ENCODE measurements at regions not wholly inside any gene's neighbourhood (a gene's known extent, or its start where the extent isn't known, plus 50 kb on each side); places are given as distances from the start of the nearest gene placed in this dataset.

DNA sequence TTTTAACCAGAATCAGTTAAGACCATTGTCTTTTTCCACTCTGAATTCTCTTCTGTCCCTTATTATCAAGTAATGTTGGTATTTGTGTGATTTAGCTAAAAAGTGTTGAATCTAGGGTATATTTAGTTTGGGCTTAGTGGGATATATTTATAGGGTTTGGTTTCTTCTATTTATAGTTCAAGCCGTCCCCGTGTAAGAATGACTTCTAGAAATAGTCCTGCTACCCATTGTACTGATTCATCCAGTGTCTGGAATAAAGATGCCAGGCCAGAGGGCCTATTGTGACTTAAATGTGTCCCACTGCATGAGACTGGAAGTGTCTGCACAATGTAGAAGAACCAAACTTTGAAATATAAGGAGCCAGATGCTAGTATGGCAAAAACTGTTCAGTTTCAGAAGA, 364.8 kb downstream of the TNS1 start:
- Histone ChIP-seq H4K20me1 (ENCODE audit: control insufficient read depth, extremely low read depth, insufficient read depth, low read length) (no peaks in the 10 kb centered on the region), H3K4me1 (ENCODE audit: control insufficient read depth, extremely low read depth, insufficient read depth, low read length) (no peaks in the 10 kb centered on the region), H3K4me3 (ENCODE audit: control insufficient read depth in 2 of 3, extremely low read depth in 1 of 3, insufficient read depth in 2 of 3, low read depth in 1 of 3, low read length in 3 of 3) (no peak overlapping the region), H3K79me2 (ENCODE audit: control insufficient read depth, insufficient read depth, low read length) (no peaks in the 10 kb centered on the region), H3K27me3 (ENCODE audit: control insufficient read depth, extremely low read depth, insufficient read depth, low read length) (peaks cover 9% of the 10 kb centered on the region), H3K36me3 (ENCODE audit: control insufficient read depth in 2 of 2, extremely low read depth in 1 of 2, insufficient read depth in 2 of 2, low read length in 2 of 2) (no peaks in the 10 kb centered on the region), H3K9me3 (ENCODE audit: control insufficient read depth, low read depth, low read length) (no peaks in the 10 kb centered on the region), H3K4me2 (ENCODE audit: control insufficient read depth, extremely low read depth, insufficient read depth, low read depth, low read length) (no peak overlapping the region), H3K9me1 (ENCODE audit: control insufficient read depth, extremely low read depth, insufficient read depth, low read length) (no peaks in the 10 kb centered on the region), H2AFZ (ENCODE audit: control insufficient read depth, low read length) (no peak overlapping the region), H3K9ac (ENCODE audit: control insufficient read depth, extremely low read depth, insufficient read depth, low read length) (no peak overlapping the region), H3K27ac (ENCODE audit: control insufficient read depth, insufficient read depth, low read length) (no peak overlapping the region)
- FAIRE-seq (no peak), DNase-seq (ENCODE audit: low read depth, low spot score) (no peak)
- no peak for TF ChIP-seq EZH2 (IDR thresholded peaks at IDR 0.05; ENCODE audit: low read length)
- TF ChIP-seq, protein P1, sequence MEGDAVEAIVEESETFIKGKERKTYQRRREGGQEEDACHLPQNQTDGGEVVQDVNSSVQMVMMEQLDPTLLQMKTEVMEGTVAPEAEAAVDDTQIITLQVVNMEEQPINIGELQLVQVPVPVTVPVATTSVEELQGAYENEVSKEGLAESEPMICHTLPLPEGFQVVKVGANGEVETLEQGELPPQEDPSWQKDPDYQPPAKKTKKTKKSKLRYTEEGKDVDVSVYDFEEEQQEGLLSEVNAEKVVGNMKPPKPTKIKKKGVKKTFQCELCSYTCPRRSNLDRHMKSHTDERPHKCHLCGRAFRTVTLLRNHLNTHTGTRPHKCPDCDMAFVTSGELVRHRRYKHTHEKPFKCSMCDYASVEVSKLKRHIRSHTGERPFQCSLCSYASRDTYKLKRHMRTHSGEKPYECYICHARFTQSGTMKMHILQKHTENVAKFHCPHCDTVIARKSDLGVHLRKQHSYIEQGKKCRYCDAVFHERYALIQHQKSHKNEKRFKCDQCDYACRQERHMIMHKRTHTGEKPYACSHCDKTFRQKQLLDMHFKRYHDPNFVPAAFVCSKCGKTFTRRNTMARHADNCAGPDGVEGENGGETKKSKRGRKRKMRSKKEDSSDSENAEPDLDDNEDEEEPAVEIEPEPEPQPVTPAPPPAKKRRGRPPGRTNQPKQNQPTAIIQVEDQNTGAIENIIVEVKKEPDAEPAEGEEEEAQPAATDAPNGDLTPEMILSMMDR (optimal IDR thresholded peaks at IDR 0.05 in 1 of 3, IDR thresholded peaks at IDR 0.05 in 1 of 3, conservative IDR thresholded peaks at IDR 0.05 in 1 of 3; ENCODE audit: extremely low read depth in 1 of 3, insufficient read depth in 2 of 3, low read length in 3 of 3), result no peak
- dilution Hi-C loops (cut with MboI; ENCODE audit: extremely low pct_ligation_motif_present, low sequenced_read_pairs), result no loop called here

DNA sequence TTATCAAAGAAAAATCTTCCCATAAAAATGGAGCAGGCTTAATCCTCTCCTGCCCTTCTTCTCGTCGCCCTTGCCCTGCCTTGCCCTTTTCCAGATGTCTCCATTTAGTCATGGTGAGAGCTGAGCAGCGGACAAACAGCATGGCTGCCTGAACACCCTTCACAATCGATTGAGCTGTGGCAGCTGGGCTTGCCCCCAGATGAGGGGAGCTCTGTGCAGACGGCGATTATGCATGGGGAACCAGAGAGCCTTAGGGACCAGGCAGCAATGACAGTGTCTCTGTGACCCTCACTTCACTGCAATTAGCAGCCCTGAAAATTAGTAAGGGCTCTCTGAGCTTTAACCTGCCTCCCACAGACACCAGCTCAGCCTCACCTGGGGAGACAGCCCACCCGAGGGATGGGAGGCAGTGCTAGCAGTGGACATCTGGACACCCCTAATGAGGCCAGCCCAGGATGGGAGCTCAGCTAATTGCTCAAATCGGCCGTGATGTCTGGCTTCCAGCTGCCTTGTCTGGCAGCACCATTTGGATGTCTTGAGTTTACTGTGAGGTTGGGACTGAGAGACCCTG, 365.7 kb downstream of the TNS1 start:
- H3K36me3 ChIP-seq (ENCODE audit: control insufficient read depth in 2 of 2, extremely low read depth in 1 of 2, insufficient read depth in 2 of 2, low read length in 2 of 2), result no peaks in the 10 kb centered on the region
- no peak overlapping the region for H3K4me3 ChIP-seq (ENCODE audit: control insufficient read depth in 2 of 3, extremely low read depth in 1 of 3, insufficient read depth in 2 of 3, low read depth in 1 of 3, low read length in 3 of 3)
- H3K27ac ChIP-seq (ENCODE audit: control insufficient read depth, insufficient read depth, low read length), result no peak overlapping the region
- no peaks in the 10 kb centered on the region for H4K20me1 ChIP-seq (ENCODE audit: control insufficient read depth, extremely low read depth, insufficient read depth, low read length)
- H2AFZ ChIP-seq (ENCODE audit: control insufficient read depth, low read length), result no peak overlapping the region
- H3K9me1 ChIP-seq (ENCODE audit: control insufficient read depth, extremely low read depth, insufficient read depth, low read length), result no peaks in the 10 kb centered on the region
- FAIRE-seq (no peak), DNase-seq (ENCODE audit: low read depth, low spot score) (no peak)
- no peaks in the 10 kb centered on the region for H3K4me1 ChIP-seq (ENCODE audit: control insufficient read depth, extremely low read depth, insufficient read depth, low read length)
- H3K9me3 ChIP-seq (ENCODE audit: control insufficient read depth, low read depth, low read length), result no peaks in the 10 kb centered on the region
- TF ChIP-seq EZH2 (IDR thresholded peaks at IDR 0.05; ENCODE audit: low read length), result no peak
- TF ChIP-seq, protein P1 (optimal IDR thresholded peaks at IDR 0.05 in 1 of 3, IDR thresholded peaks at IDR 0.05 in 1 of 3, conservative IDR thresholded peaks at IDR 0.05 in 1 of 3; ENCODE audit: extremely low read depth in 1 of 3, insufficient read depth in 2 of 3, low read length in 3 of 3), result no peak
- dilution Hi-C loops (cut with MboI; ENCODE audit: extremely low pct_ligation_motif_present, low sequenced_read_pairs), result no loop called here
- peaks cover 9% of the 10 kb centered on the region for H3K27me3 ChIP-seq (ENCODE audit: control insufficient read depth, extremely low read depth, insufficient read depth, low read length)
- H3K9ac ChIP-seq (ENCODE audit: control insufficient read depth, extremely low read depth, insufficient read depth, low read length), result no peak overlapping the region
- H3K79me2 ChIP-seq (ENCODE audit: control insufficient read depth, insufficient read depth, low read length), result no peaks in the 10 kb centered on the region
- H3K4me2 ChIP-seq (ENCODE audit: control insufficient read depth, extremely low read depth, insufficient read depth, low read depth, low read length), result no peak overlapping the region

All from keratinocyte (primary cell).